Right lobe of liver (tissue), 6 donors: ENCODE measurements at regions not wholly inside any gene's neighbourhood (a gene's known extent, or its start where the extent isn't known, plus 50 kb on each side); places are given as distances from the start of the nearest gene placed in this dataset.

Source experiments
- ATAC-seq, 4 donors: fragments of 200-7000 bp; cut with Tn5 transposase; one replicate each; pipeline ENCODE4 v1.9.1; 2020; ENCODE audit warnings: mild to moderate bottlenecking in 4 of 4, moderate library complexity in 4 of 4
- DNase-seq, 3 donors: peaks; one replicate each; pipeline ENCODE4 v3.0.0-alpha.2; 2020
- H3K27ac ChIP-seq, 3 donors: fragments of 200-600 bp; one replicate each; pipeline ENCODE4 v1.8.0; 2022
- H3K27me3 ChIP-seq, 2 donors: fragments of 200-600 bp; one replicate each; pipeline ENCODE4 v1.8.0; 2022
- H3K36me3 ChIP-seq, 4 donors: fragments of 200-600 bp; sonication (generic) in 1 of 4; one replicate each; pipeline versions ENCODE4 v1.5.1 to v1.8.0; 2017 to 2022; ENCODE audit warnings: control low read depth in 1 of 4
- H3K4me1 ChIP-seq, 4 donors: fragments of 200-600 bp; sonication (generic) in 1 of 4; one replicate each; pipeline versions ENCODE4 v1.5.1 to v1.8.0; 2017 to 2022; ENCODE audit warnings: control low read depth in 1 of 4
- H3K4me3 ChIP-seq, 3 donors: fragments of 200-600 bp; one replicate each; pipeline ENCODE4 v1.8.0; 2022
- H3K9me3 ChIP-seq, 4 donors: fragments of 200-600 bp; sonication (generic) in 1 of 4; one replicate each; pipeline versions ENCODE4 v1.5.1 to v1.8.0; 2017 to 2022; ENCODE audit warnings: control low read depth in 1 of 4
- CTCF ChIP-seq, 4 donors: fragments of 200-600 bp in 3 of 4; fragments of 450-650 bp in 1 of 4; IDR thresholded peaks; one replicate each; pipeline versions ENCODE4 v1.5.1 to v1.8.0; 2016 to 2022; ENCODE audit warnings: antibody characterized with exemption in 4 of 4, mild to moderate bottlenecking in 2 of 4
- POLR2A ChIP-seq: fragments of 450-650 bp; IDR thresholded peaks from one replicate; pipeline ENCODE4 v1.6.1; 2017; ENCODE audit warnings: antibody characterized with exemption, mild to moderate bottlenecking
- WGBS: methylation state at CpG from one replicate; pipeline ENCODE4 v1.1.6; 2018; ENCODE audit warnings: low coverage, low lambda C conversion rate; ENCODE audit not compliant: insufficient coverage; ENCODE audit errors: missing lambda C conversion rate; 5-methylcytosine and 5-hydroxymethylcytosine counted together
- intact Hi-C, 2 donors: fragments of 100-400 bp; cut with DNase I; formaldehyde crosslinking; loops; one replicate each; pipeline versions ENCODE4 v1.11.2 to v1.14.1; 2022
- donor health status: DM: no; HTN: yes; CAD: no.
- donor health status: DM: no; HTN: no; CAD: no.
- donor health status: DM: no; HTN: no; CAD: no.
- donor health status: DM: no; HTN: yes; CAD: no.
- donor health status: DM: no; HTN: yes; CAD: no.

- no peak for ATAC-seq
- 15% methylated on average over 7 of the region's 7 CpGs for WGBS
Observed at GRCh38 chr12:67885375-67886169, 103.7 kb upstream of the IFNG-AS1 start.

GRCh38 chr12:67887065-67887464, 102.2 kb upstream of the IFNG-AS1 start:
- intact Hi-C loops, result no loop called here
- Histone ChIP-seq H3K27me3 (no peaks in the 10 kb centered on the region), H3K27ac (no peak overlapping the region), H3K9me3 (no peaks in the 10 kb centered on the region), H3K36me3 (no peaks in the 10 kb centered on the region), H3K4me3 (no peak overlapping the region), H3K4me1 (no peaks in the 10 kb centered on the region)
- DNase-seq, result no peak
- no peak for ATAC-seq
- no peak for TF ChIP-seq POLR2A
- no peak for TF ChIP-seq CTCF (IDR thresholded peaks at IDR 0.05)

More at GRCh38 chr12:67885375-67886169, 103.7 kb upstream of the IFNG-AS1 start:
- TF ChIP-seq CTCF (IDR thresholded peaks at IDR 0.05), result no peak
- TF ChIP-seq POLR2A, result no peak
- H3K27me3 ChIP-seq, result no peaks in the 10 kb centered on the region
- H3K27ac ChIP-seq, result no peak overlapping the region
- DNase-seq, result no peak
- no peaks in the 10 kb centered on the region for H3K4me1 ChIP-seq
- intact Hi-C loops, result no loop called here
- no peak overlapping the region for H3K4me3 ChIP-seq
- no peaks in the 10 kb centered on the region for H3K36me3 ChIP-seq
- no peaks in the 10 kb centered on the region for H3K9me3 ChIP-seq

GRCh38 chr12:67889931-67890330, 99.3 kb upstream of the IFNG-AS1 start:
- no peak overlapping the region for H3K27ac ChIP-seq
- no peaks in the 10 kb centered on the region for H3K9me3 ChIP-seq
- 31% methylated on average over 2 of the region's 2 CpGs for WGBS
- ATAC-seq (no peak), DNase-seq (no peak)
- H3K36me3 ChIP-seq, result no peaks in the 10 kb centered on the region
- TF ChIP-seq POLR2A, result no peak
- TF ChIP-seq CTCF (IDR thresholded peaks at IDR 0.05), result no peak
- H3K4me3 ChIP-seq, result no peak overlapping the region
- intact Hi-C loops, result no loop called here
- no peaks in the 10 kb centered on the region for H3K27me3 ChIP-seq
- H3K4me1 ChIP-seq, result no peaks in the 10 kb centered on the region

GRCh38 chr12:67890726-67891258, 98.5 kb upstream of the IFNG-AS1 start:
- H3K4me1 ChIP-seq, result no peaks in the 10 kb centered on the region
- WGBS, result 25% methylated on average over 4 of the region's 4 CpGs
- intact Hi-C loops, result no loop called here
- TF ChIP-seq POLR2A, result no peak
- TF ChIP-seq CTCF (IDR thresholded peaks at IDR 0.05), result no peak
- no peak for DNase-seq
- no peaks in the 10 kb centered on the region for H3K27me3 ChIP-seq
- no peak for ATAC-seq
- H3K27ac ChIP-seq, result no peak overlapping the region
- H3K9me3 ChIP-seq, result no peaks in the 10 kb centered on the region
- H3K4me3 ChIP-seq, result no peak overlapping the region
- no peaks in the 10 kb centered on the region for H3K36me3 ChIP-seq
